ENCODE measurements at regions not wholly inside any gene's neighbourhood (a gene's known extent, or its start where the extent isn't known, plus 50 kb on each side); places are given as distances from the start of the nearest gene placed in this dataset.

- H3K27ac ChIP-seq, result no peak overlapping the region
- TF ChIP-seq CTCF (IDR thresholded peaks at IDR 0.05; ENCODE audit: low read depth, low read length, missing control alignments), result no peak
- H3K36me3 ChIP-seq (replicated peaks), result no peaks in the 10 kb centered on the region
- DNase-seq, result no peak
- H3K27me3 ChIP-seq (replicated peaks), result peaks cover 8% of the 10 kb centered on the region
- no peak overlapping the region for H3K4me3 ChIP-seq (ENCODE audit: low read depth, low read length)
- in situ Hi-C loops (cut with HindIII; ENCODE audit: low pct_ligation_motif_present, low sequenced_read_pairs), result no loop called here
These were observed 325.8 kb upstream of the ZMIZ1 start for GRCh38 chr10:78742730-78743615.

GRCh38 chr10:78744056-78744455 lies 324.7 kb upstream of the ZMIZ1 start:
- no peak overlapping the region for H3K27ac ChIP-seq
- in situ Hi-C loops (cut with HindIII; ENCODE audit: low pct_ligation_motif_present, low sequenced_read_pairs), result no loop called here
- H3K36me3 ChIP-seq (replicated peaks), result no peaks in the 10 kb centered on the region
- TF ChIP-seq CTCF (IDR thresholded peaks at IDR 0.05; ENCODE audit: low read depth, low read length, missing control alignments), result no peak
- no peak overlapping the region for H3K4me3 ChIP-seq (ENCODE audit: low read depth, low read length)
- H3K27me3 ChIP-seq (replicated peaks), result peaks cover 8% of the 10 kb centered on the region
- DNase-seq, result no peak

- DNase-seq, result no peak
- H3K36me3 ChIP-seq (replicated peaks), result no peaks in the 10 kb centered on the region
- H3K4me3 ChIP-seq (ENCODE audit: low read depth, low read length), result no peak overlapping the region
- peaks cover 8% of the 10 kb centered on the region for H3K27me3 ChIP-seq (replicated peaks)
- TF ChIP-seq CTCF (IDR thresholded peaks at IDR 0.05; ENCODE audit: low read depth, low read length, missing control alignments), result no peak
- no peak overlapping the region for H3K27ac ChIP-seq
- in situ Hi-C loops (cut with HindIII; ENCODE audit: low pct_ligation_motif_present, low sequenced_read_pairs), result no loop called here
These were observed 324.2 kb upstream of the ZMIZ1 start for GRCh38 chr10:78744491-78745090.

DNA sequence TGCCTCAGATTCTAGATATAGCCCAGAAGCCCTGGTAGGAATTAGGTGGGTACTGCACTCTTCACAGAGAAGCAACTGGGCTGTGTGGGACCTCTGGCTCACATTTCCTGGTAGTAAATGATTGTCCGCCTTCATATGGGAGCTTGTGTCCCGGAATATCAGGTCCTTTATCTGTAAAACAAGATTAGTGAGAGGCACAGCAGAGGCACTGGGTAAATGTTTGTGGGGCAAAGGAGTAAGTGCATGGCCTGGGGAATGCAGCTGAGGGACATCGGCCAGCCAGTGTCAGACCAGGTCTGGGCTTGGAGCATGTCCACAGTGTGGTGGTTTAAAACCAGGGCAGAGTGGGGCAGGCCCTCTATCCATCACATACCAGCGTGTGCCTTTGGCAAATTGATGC lies 323.3 kb upstream of the ZMIZ1 start:
- no peak for DNase-seq
- in situ Hi-C loops (cut with HindIII; ENCODE audit: low pct_ligation_motif_present, low sequenced_read_pairs), result no loop called here
- Histone ChIP-seq H3K4me3 (ENCODE audit: low read depth, low read length) (no peak overlapping the region), H3K27ac (no peak overlapping the region), H3K27me3 (replicated peaks) (peaks cover 6% of the 10 kb centered on the region), H3K36me3 (replicated peaks) (no peaks in the 10 kb centered on the region)
- no peak for TF ChIP-seq CTCF (IDR thresholded peaks at IDR 0.05; ENCODE audit: low read depth, low read length, missing control alignments)

DNA sequence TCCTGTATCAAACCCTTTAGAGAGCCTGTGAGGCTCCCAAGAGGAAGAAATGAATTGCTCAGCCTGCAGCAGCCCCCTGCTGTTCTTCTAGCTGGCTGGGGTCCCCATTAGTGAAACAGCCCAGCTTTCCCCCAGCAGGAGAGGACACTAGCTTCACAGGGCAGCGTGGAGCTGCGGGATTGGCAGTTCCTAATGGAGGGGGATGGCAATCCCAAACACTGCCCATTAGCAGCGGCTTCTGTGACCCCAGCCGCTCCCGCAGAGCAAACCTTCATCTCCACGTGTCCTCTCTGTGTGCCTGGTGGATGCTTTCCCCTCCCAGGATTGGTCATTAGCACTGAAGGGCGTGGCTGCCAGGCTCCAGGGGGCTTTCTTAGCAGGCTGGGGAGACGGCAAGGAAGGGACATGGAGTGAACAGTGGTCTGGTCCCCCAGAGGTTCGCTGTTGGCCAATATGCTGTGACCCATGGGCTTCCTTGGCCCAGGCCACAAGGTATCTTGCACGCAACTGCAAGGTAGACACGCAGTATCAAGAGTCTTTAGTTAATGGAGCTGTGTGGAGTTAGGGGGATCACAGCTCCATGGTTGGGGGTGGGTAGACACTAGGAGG lies 322.5 kb upstream of the ZMIZ1 start:
- DNase-seq, result no peak
- Histone ChIP-seq H3K36me3 (replicated peaks) (no peaks in the 10 kb centered on the region), H3K27me3 (replicated peaks) (peaks cover 3% of the 10 kb centered on the region), H3K4me3 (ENCODE audit: low read depth, low read length) (no peak overlapping the region), H3K27ac (no peak overlapping the region)
- TF ChIP-seq CTCF (IDR thresholded peaks at IDR 0.05; ENCODE audit: low read depth, low read length, missing control alignments), result no peak
- in situ Hi-C loops (cut with HindIII; ENCODE audit: low pct_ligation_motif_present, low sequenced_read_pairs), result no loop called here

All from brain microvascular endothelial cell (primary cell).